ENCODE measurements at regions not wholly inside any gene's neighbourhood (a gene's known extent, or its start where the extent isn't known, plus 50 kb on each side); places are given as distances from the start of the nearest gene placed in this dataset.

GRCh38 chr6:8872589-8872988, 437.2 kb upstream of the SLC35B3 start:
- intact Hi-C loops (cut with micrococcal nuclease): no loop called here
- no peak overlapping the region for H3K4me3 Mint-ChIP-seq
- 100% methylated on average over 1 of the region's 3 CpGs for WGBS (ENCODE audit: insufficient coverage)

DNA sequence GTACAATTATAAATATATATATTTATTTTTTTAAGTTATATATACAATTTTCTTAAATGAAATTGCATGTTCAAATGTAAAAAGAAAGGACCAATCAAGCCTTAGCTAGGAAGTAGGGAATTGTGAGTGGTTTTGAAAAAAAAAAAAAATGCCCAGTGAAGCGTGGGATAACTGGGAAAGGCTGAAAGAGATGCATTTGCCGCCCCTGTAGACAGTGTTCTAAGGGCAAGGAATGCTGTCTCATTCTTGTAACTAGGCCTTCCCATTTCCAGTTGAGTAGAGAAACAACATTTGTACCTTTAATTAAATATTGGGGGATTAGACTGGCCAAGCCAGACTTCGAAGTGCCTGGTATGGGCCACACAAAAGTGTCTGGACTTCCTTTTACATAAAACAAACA, 430.1 kb upstream of the SLC35B3 start:
- no peaks in the 10 kb centered on the region for H3K79me2 ChIP-seq (ENCODE audit: insufficient read depth, low read length)
- H3K4me1 ChIP-seq (ENCODE audit: control insufficient read depth in 1 of 2, insufficient read depth in 2 of 2, low read length in 2 of 2): no peaks in the 10 kb centered on the region
- WGBS (ENCODE audit: insufficient coverage): no CpG with 5 or more reads among the region's 3 CpGs
- Mint-ChIP-seq H3K36me3 (no peaks in the 10 kb centered on the region), H3K27ac (no peak overlapping the region), H3K27me3 (ENCODE audit: low read depth in 3 of 3) (peaks cover 0 to 1% (median 0%) of the 10 kb centered on the region in 3 donors), H3K4me1 (no peaks in the 10 kb centered on the region), H3K9me3 (no peaks in the 10 kb centered on the region), H3K4me3 (no peak overlapping the region)
- no peak for TF ChIP-seq CTCF (IDR thresholded peaks at IDR 0.05)
- H3K27me3 ChIP-seq (ENCODE audit: control insufficient read depth in 2 of 2, insufficient read depth in 2 of 2, low read length in 2 of 2): no peaks in the 10 kb centered on the region
- H3K36me3 ChIP-seq (replicated peaks in 1 of 2; ENCODE audit: control insufficient read depth in 1 of 2, insufficient read depth in 2 of 2, low read length in 2 of 2): no peaks in the 10 kb centered on the region
- no peak overlapping the region for H3K4me2 ChIP-seq (replicated peaks; ENCODE audit: extremely low read depth, low read length, poor library complexity, severe bottlenecking)
- H3K9me3 ChIP-seq (replicated peaks in 1 of 2; ENCODE audit: control insufficient read depth in 1 of 2, insufficient read depth in 1 of 2, low read length in 2 of 2): no peaks in the 10 kb centered on the region
- no peak overlapping the region for H3K9ac ChIP-seq (ENCODE audit: insufficient read depth, low read length, poor library complexity, severe bottlenecking)
- no peak overlapping the region for H3K4me3 ChIP-seq (replicated peaks in 1 of 3; ENCODE audit: low read depth in 2 of 3, low read length in 3 of 3)
- H3K27ac ChIP-seq (ENCODE audit: low read depth in 1 of 2, low read length in 2 of 2): no peak overlapping the region
- no peak for DNase-seq
- intact Hi-C loops (cut with micrococcal nuclease): no loop called here
- H2AFZ ChIP-seq (ENCODE audit: insufficient read depth, low read depth, low read length, poor library complexity, severe bottlenecking): no peak overlapping the region
- H4K20me1 ChIP-seq (ENCODE audit: insufficient read depth, low read length): no peaks in the 10 kb centered on the region

More at GRCh38 chr6:8872589-8872988, 437.2 kb upstream of the SLC35B3 start:
- Histone ChIP-seq H3K4me2 (replicated peaks; ENCODE audit: extremely low read depth, low read length, poor library complexity, severe bottlenecking) (no peak overlapping the region), H3K27me3 (ENCODE audit: control insufficient read depth in 2 of 2, insufficient read depth in 2 of 2, low read length in 2 of 2) (no peaks in the 10 kb centered on the region), H3K9me3 (replicated peaks in 1 of 2; ENCODE audit: control insufficient read depth in 1 of 2, insufficient read depth in 1 of 2, low read length in 2 of 2) (no peaks in the 10 kb centered on the region), H4K20me1 (ENCODE audit: insufficient read depth, low read length) (no peaks in the 10 kb centered on the region), H2AFZ (ENCODE audit: insufficient read depth, low read depth, low read length, poor library complexity, severe bottlenecking) (peak overlapping the region; percentile 7), H3K4me3 (replicated peaks in 1 of 3; ENCODE audit: low read depth in 2 of 3, low read length in 3 of 3) (no peak overlapping the region), H3K36me3 (replicated peaks in 1 of 2; ENCODE audit: control insufficient read depth in 1 of 2, insufficient read depth in 2 of 2, low read length in 2 of 2) (no peaks in the 10 kb centered on the region), H3K9ac (ENCODE audit: insufficient read depth, low read length, poor library complexity, severe bottlenecking) (no peak overlapping the region), H3K27ac (ENCODE audit: low read depth in 1 of 2, low read length in 2 of 2) (no peak overlapping the region), H3K79me2 (ENCODE audit: insufficient read depth, low read length) (no peaks in the 10 kb centered on the region), H3K4me1 (ENCODE audit: control insufficient read depth in 1 of 2, insufficient read depth in 2 of 2, low read length in 2 of 2) (peaks cover 16 to 18% of the 10 kb centered on the region in 2 donors)
- peaks cover 0 to 3% (median 1%) of the 10 kb centered on the region in 3 donors for H3K27me3 Mint-ChIP-seq (ENCODE audit: low read depth in 3 of 3)
- no peak for DNase-seq
- H3K27ac Mint-ChIP-seq: no peak overlapping the region
- no peaks in the 10 kb centered on the region for H3K36me3 Mint-ChIP-seq
- peaks cover 0 to 2% (median 0%) of the 10 kb centered on the region in 7 donors for H3K9me3 Mint-ChIP-seq
- H3K4me1 Mint-ChIP-seq: peaks cover 23% of the 10 kb centered on the region
- no peak for TF ChIP-seq CTCF (IDR thresholded peaks at IDR 0.05)
